Right lobe of liver (tissue), 4 donors: ENCODE measurements at regions not wholly inside any gene's neighbourhood (a gene's known extent, or its start where the extent isn't known, plus 50 kb on each side); places are given as distances from the start of the nearest gene placed in this dataset.

Source experiments
- CTCF ChIP-seq, 4 donors: fragments of 200-600 bp in 3 of 4; fragments of 450-650 bp in 1 of 4; IDR thresholded peaks; one replicate each; pipeline versions ENCODE4 v1.5.1 to v1.8.0; 2016 to 2022; ENCODE audit warnings: antibody characterized with exemption in 4 of 4, mild to moderate bottlenecking in 2 of 4
- POLR2A ChIP-seq: fragments of 450-650 bp; IDR thresholded peaks from one replicate; pipeline ENCODE4 v1.6.1; 2017; ENCODE audit warnings: antibody characterized with exemption, mild to moderate bottlenecking
- donor health status: DM: no; HTN: no; CAD: no.
- donor health status: DM: no; HTN: no; CAD: no.
- donor health status: DM: no; HTN: yes; CAD: no.

DNA sequence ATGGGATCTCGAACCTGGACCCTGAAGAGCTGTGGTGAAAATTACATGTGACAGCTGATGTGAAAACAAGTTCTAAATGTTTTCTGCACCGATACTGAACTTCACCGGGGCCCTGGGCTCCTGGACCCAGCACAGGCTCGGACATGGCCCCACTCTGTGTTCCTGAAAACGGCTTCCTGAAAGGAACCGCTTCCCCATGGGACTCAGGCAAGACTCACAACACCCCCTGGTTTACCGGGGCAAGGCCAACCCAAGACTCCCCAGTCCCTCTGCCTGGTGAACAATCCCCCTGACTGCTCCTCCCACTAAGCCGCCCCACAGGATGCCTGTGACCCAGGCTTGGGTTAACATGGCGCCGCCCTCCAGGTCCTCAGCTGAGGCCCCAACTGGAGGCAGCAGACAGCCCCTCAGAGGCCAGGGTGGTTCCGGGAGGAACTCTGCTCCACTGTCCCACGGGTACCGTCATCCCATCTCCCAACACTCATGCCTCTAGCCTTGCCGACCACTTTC, 124.5 kb upstream of the FOXD4L5 start:
- TF ChIP-seq CTCF (IDR thresholded peaks at IDR 0.05) = no peak
- TF ChIP-seq POLR2A = no peak
